IMR-90 (cell line): ENCODE measurements at regions not wholly inside any gene's neighbourhood (a gene's known extent, or its start where the extent isn't known, plus 50 kb on each side); places are given as distances from the start of the nearest gene placed in this dataset.

Experiments
- ATAC-seq: fragments of 200-7000 bp; cut with Tn5 transposase; 2 replicates; pipeline ENCODE4 v1.9.1; 2020; ENCODE audit warnings: low read depth, mild to moderate bottlenecking, moderate library complexity
- BruUV-seq: library from RNA; stranded (reverse); fragments of 400-500 nt; replicated peaks from 2 replicates; lab custom pipeline; 2021; lab: Mats Ljungman, UMichigan
- CTCF ChIA-PET: fragments of 300-600 bp; formaldehyde crosslinking; extraction: SDS; loops from one replicate; lab custom pipeline; 2021; ENCODE audit warnings: antibody characterized with exemption; lab: Yijun Ruan, JAX
- POLR2A ChIA-PET: fragments of 300-600 bp; sonication (Branson Sonifier 250); formaldehyde crosslinking; loops from one replicate; lab custom pipeline; 2022; ENCODE audit warnings: antibody characterized with exemption; ENCODE audit not compliant: unreplicated experiment; lab: Charles Lee
- DNase-seq: peaks from one replicate; pipeline ENCODE4 v3.0.0; 2013
- H2AFZ ChIP-seq: replicated peaks from 2 replicates; pipeline ENCODE3; 2013; ENCODE audit warnings: low read length, mild to moderate bottlenecking; ENCODE audit not compliant: poor library complexity
- H2AK5ac ChIP-seq: 2 replicates; pipeline ENCODE4 v1.6.1; 2013; ENCODE audit warnings: low read depth, low read length, inconsistent platforms
- H2AK9ac ChIP-seq: replicated peaks from 2 replicates; pipeline ENCODE3; 2013; ENCODE audit warnings: mild to moderate bottlenecking, low read depth, low read length, moderate library complexity; ENCODE audit not compliant: poor library complexity
- H2BK120ac ChIP-seq: 2 replicates; pipeline ENCODE4 v1.6.1; 2013; ENCODE audit warnings: low read depth, low read length, inconsistent platforms
- H2BK15ac ChIP-seq: 3 replicates; pipeline ENCODE4 v1.6.1; 2013; ENCODE audit warnings: low read depth, low read length, inconsistent platforms
- H2BK20ac ChIP-seq: 2 replicates; pipeline ENCODE4 v1.6.1; 2013; ENCODE audit warnings: low read depth, mild to moderate bottlenecking, inconsistent platforms, low read length, moderate library complexity
- H2BK5ac ChIP-seq: 2 replicates; pipeline ENCODE4 v1.6.1; 2013; ENCODE audit warnings: mild to moderate bottlenecking, low read depth, low read length, inconsistent platforms; ENCODE audit not compliant: poor library complexity, severe bottlenecking
- H3K14ac ChIP-seq: replicated peaks from 2 replicates; pipeline ENCODE4 v1.6.1; 2013; ENCODE audit warnings: low read depth, low read length, inconsistent platforms
- H3K18ac ChIP-seq: 2 replicates; pipeline ENCODE4 v1.6.1; 2013; ENCODE audit warnings: low read depth, low read length, control low read depth
- H3K23ac ChIP-seq: 2 replicates; pipeline ENCODE4 v1.6.1; 2013; ENCODE audit warnings: low read depth, low read length, inconsistent platforms
- H3K27ac ChIP-seq: 2 replicates; pipeline ENCODE4 v1.5.1; 2013; ENCODE audit warnings: mild to moderate bottlenecking, control low read depth, low read length; ENCODE audit not compliant: insufficient read depth
- H3K27me3 ChIP-seq: 2 replicates; pipeline ENCODE4 v1.6.1; 2013; ENCODE audit warnings: low read length; ENCODE audit not compliant: control insufficient read depth, insufficient read depth
- H3K36me3 ChIP-seq: 2 replicates; pipeline ENCODE4 v1.6.1; 2013; ENCODE audit warnings: low read length, mixed read lengths; ENCODE audit not compliant: control insufficient read depth, insufficient read depth
- H3K4ac ChIP-seq: 2 replicates; pipeline ENCODE4 v1.6.1; 2013; ENCODE audit warnings: low read depth, low read length, inconsistent platforms
- H3K4me1 ChIP-seq: 2 replicates; pipeline ENCODE4 v1.6.1; 2013; ENCODE audit warnings: low read length, mixed read lengths; ENCODE audit not compliant: control insufficient read depth, insufficient read depth
- H3K4me2 ChIP-seq: 2 replicates; pipeline ENCODE4 v1.6.1; 2013; ENCODE audit warnings: low read depth, mild to moderate bottlenecking, control low read depth, low read length, moderate library complexity
- H3K4me3 ChIP-seq: 2 replicates; pipeline ENCODE4 v1.5.1; 2013; ENCODE audit warnings: low read depth, mild to moderate bottlenecking, control low read depth, low read length, moderate library complexity; ENCODE audit not compliant: insufficient read depth
- H3K56ac ChIP-seq: 2 replicates; pipeline ENCODE4 v1.6.1; 2013; ENCODE audit warnings: low read length, inconsistent platforms; ENCODE audit not compliant: insufficient read depth; ENCODE audit errors: extremely low read depth
- H3K79me1 ChIP-seq, 2 experiments: 2 replicates each; pipeline ENCODE4 v1.6.1; 2013; ENCODE audit warnings: low read length in 2 of 2, inconsistent platforms in 1 of 2, low read depth in 1 of 2
- H3K9ac ChIP-seq: 2 replicates; pipeline ENCODE4 v1.6.1; 2013; ENCODE audit warnings: low read depth, low read length, control low read depth
- H3K9me1 ChIP-seq: 2 replicates; pipeline ENCODE4 v1.6.1; 2013; ENCODE audit warnings: low read length, inconsistent platforms; ENCODE audit not compliant: insufficient read depth
- H3K9me3 ChIP-seq: 2 replicates; pipeline ENCODE4 v1.6.1; 2013; ENCODE audit warnings: low read length; ENCODE audit not compliant: control insufficient read depth, insufficient read depth
- H4K20me1 ChIP-seq: 2 replicates; pipeline ENCODE4 v1.6.1; 2013; ENCODE audit warnings: low read length, inconsistent platforms; ENCODE audit not compliant: insufficient read depth
- H4K5ac ChIP-seq: 2 replicates; pipeline ENCODE4 v1.6.1; 2013; ENCODE audit warnings: mild to moderate bottlenecking, low read depth, low read length, control low read depth
- H4K8ac ChIP-seq, 2 experiments: 2 replicates each; pipeline ENCODE4 v1.6.1; 2013; ENCODE audit warnings: low read depth in 2 of 2, low read length in 2 of 2, control low read depth in 1 of 2, inconsistent platforms in 1 of 2
- H4K91ac ChIP-seq: 2 replicates; pipeline ENCODE4 v1.6.1; 2013; ENCODE audit warnings: low read depth, low read length, inconsistent platforms; ENCODE audit not compliant: insufficient read depth
- MAFK ChIP-seq: IDR thresholded peaks from 2 replicates; pipeline ENCODE4 v1.6.1; 2012; ENCODE audit warnings: low read depth, low read length, improper control_type of control experiment
- RFX5 ChIP-seq: IDR thresholded peaks from 2 replicates; pipeline ENCODE4 v1.8.0; 2012; ENCODE audit warnings: low read depth, mild to moderate bottlenecking, low read length, moderate library complexity
- dilution Hi-C: fragments of 300-500 bp; cut with HindIII; formaldehyde crosslinking; loops from one replicate; pipeline ENCODE4 v1.14.3; 2018; ENCODE audit warnings: low sequenced_read_pairs; ENCODE audit not compliant: unreplicated experiment
- in situ Hi-C: fragments of 300-500 bp; cut with MboI; formaldehyde crosslinking; loops from 3 replicates; pipeline ENCODE4 v1.14.3; 2019; ENCODE audit warnings: low sequenced_read_pairs, inconsistent platforms, mixed read lengths
- intact Hi-C: fragments of 100-400 bp; cut with micrococcal nuclease; formaldehyde crosslinking; loops from 2 replicates; pipeline ENCODE4 v1.10.0; 2022

DNA sequence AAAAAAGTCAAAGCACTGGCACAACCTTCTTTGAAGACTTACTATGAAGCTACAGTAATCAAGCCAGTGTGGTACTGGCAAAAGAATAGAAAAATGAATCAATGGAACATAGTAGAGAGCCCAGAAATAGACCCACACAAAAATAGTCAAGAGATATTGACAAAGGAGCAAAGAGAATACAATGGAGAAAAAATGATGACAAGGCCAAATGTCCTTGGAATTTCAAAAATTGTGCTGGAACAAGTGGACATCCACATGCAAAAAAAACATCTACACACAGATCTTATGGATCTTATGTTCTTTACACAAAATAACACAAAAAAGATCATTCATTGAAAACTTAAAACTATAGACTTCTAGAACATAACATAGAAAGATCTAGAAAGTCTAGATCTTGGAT is 1379.7 kb upstream of the SEL1L start:
- no peaks in the 10 kb centered on the region for H3K79me1 ChIP-seq

More for the DNA sequence above, 1379.7 kb upstream of the SEL1L start:
- no peak overlapping the region for H3K18ac ChIP-seq
- H3K9ac ChIP-seq: no peak overlapping the region
- no peak overlapping the region for H3K4ac ChIP-seq
- H3K4me2 ChIP-seq: no peak overlapping the region
- H3K27me3 ChIP-seq: no peaks in the 10 kb centered on the region
- no peak overlapping the region for H3K23ac ChIP-seq
- DNase-seq (no peak), ATAC-seq (no peak)
- H4K20me1 ChIP-seq: no peaks in the 10 kb centered on the region
- H3K9me3 ChIP-seq: peaks cover 3% of the 10 kb centered on the region; the same call in 1 of the 2 replicates
- BruUV-seq: no TSS peak
- no peaks in the 10 kb centered on the region for H3K4me1 ChIP-seq
- H3K9me1 ChIP-seq: no peaks in the 10 kb centered on the region
- POLR2A ChIA-PET: no interaction called here
- CTCF ChIA-PET: no interaction called here
- H4K5ac ChIP-seq: no peak overlapping the region
- H3K27ac ChIP-seq: no peak overlapping the region
- no peak overlapping the region for H3K4me3 ChIP-seq
- H3K36me3 ChIP-seq: no peaks in the 10 kb centered on the region
- H2BK15ac ChIP-seq: no peak overlapping the region
- in situ Hi-C loops: no loop called here
- H2BK5ac ChIP-seq: no peak overlapping the region
- H4K8ac ChIP-seq: no peak overlapping the region
- no peak overlapping the region for H2AK9ac ChIP-seq
- intact Hi-C loops: no loop called here
- no peak overlapping the region for H4K91ac ChIP-seq
- TF ChIP-seq MAFK (0 out of 2 replicates have a peak, but pooled peaks have one; percentile 17), RFX5 (no peak)
- H2BK120ac ChIP-seq: no peak overlapping the region
- no peak overlapping the region for H2AFZ ChIP-seq
- no peak overlapping the region for H2BK20ac ChIP-seq
- H3K56ac ChIP-seq: no peak overlapping the region
- no peak overlapping the region for H3K14ac ChIP-seq
- H2AK5ac ChIP-seq: no peak overlapping the region
- dilution Hi-C loops: no loop called here
